ENCODE measurements at regions not wholly inside any gene's neighbourhood (a gene's known extent, or its start where the extent isn't known, plus 50 kb on each side); places are given as distances from the start of the nearest gene placed in this dataset.

- Histone ChIP-seq H3K9me3 (no peaks in the 10 kb centered on the region), H3K4me3 (no peak overlapping the region), H3K36me3 (no peaks in the 10 kb centered on the region), H3K27me3 (no peaks in the 10 kb centered on the region), H3K4me1 (no peaks in the 10 kb centered on the region), H3K27ac (no peak overlapping the region)
- DNase-seq = no peak
- intact Hi-C loops (cut with DNase I; ENCODE audit: low total_unique reads) = no loop called here
- no peak for TF ChIP-seq CTCF (IDR thresholded peaks at IDR 0.05)
Observed at GRCh38 chr18:45201489-45201888, 413.8 kb upstream of the SLC14A2 start.

GRCh38 chr18:45202061-45202460 lies 413.2 kb upstream of the SLC14A2 start:
- H3K36me3 ChIP-seq = no peaks in the 10 kb centered on the region
- DNase-seq = no peak
- intact Hi-C loops (cut with DNase I; ENCODE audit: low total_unique reads) = no loop called here
- H3K9me3 ChIP-seq = no peaks in the 10 kb centered on the region
- no peaks in the 10 kb centered on the region for H3K27me3 ChIP-seq
- H3K4me1 ChIP-seq = no peaks in the 10 kb centered on the region
- no peak overlapping the region for H3K27ac ChIP-seq
- TF ChIP-seq CTCF (IDR thresholded peaks at IDR 0.05) = no peak
- no peak for TF ChIP-seq POLR2A (IDR thresholded peaks at IDR 0.05)
- H3K4me3 ChIP-seq = no peak overlapping the region

GRCh38 chr18:45203677-45204076 lies 411.6 kb upstream of the SLC14A2 start:
- TF ChIP-seq CTCF (IDR thresholded peaks at IDR 0.05) = no peak
- no peak for DNase-seq
- Histone ChIP-seq H3K4me1 (no peaks in the 10 kb centered on the region), H3K27ac (no peak overlapping the region), H3K36me3 (no peaks in the 10 kb centered on the region), H3K27me3 (no peaks in the 10 kb centered on the region), H3K4me3 (no peak overlapping the region), H3K9me3 (no peaks in the 10 kb centered on the region)
- intact Hi-C loops (cut with DNase I; ENCODE audit: low total_unique reads) = no loop called here

- no peak for DNase-seq
- intact Hi-C loops (cut with DNase I; ENCODE audit: low total_unique reads) = no loop called here
- Histone ChIP-seq H3K27ac (no peak overlapping the region), H3K4me1 (no peaks in the 10 kb centered on the region), H3K36me3 (no peaks in the 10 kb centered on the region), H3K27me3 (no peaks in the 10 kb centered on the region), H3K9me3 (no peaks in the 10 kb centered on the region), H3K4me3 (no peak overlapping the region)
- TF ChIP-seq CTCF (IDR thresholded peaks at IDR 0.05) = no peak
- no peak for TF ChIP-seq POLR2A (IDR thresholded peaks at IDR 0.05)
Observed at GRCh38 chr18:45207328-45207727, 407.9 kb upstream of the SLC14A2 start.

- TF ChIP-seq CTCF (IDR thresholded peaks at IDR 0.05) (no peak), POLR2A (IDR thresholded peaks at IDR 0.05) (no peak)
- intact Hi-C loops (cut with DNase I; ENCODE audit: low total_unique reads) = no loop called here
- no peak for DNase-seq
Observed at GRCh38 chr18:45208164-45208563, 407.1 kb upstream of the SLC14A2 start.

More at GRCh38 chr18:45208164-45208563, 407.1 kb upstream of the SLC14A2 start:
- H3K4me1 ChIP-seq = no peaks in the 10 kb centered on the region
- no peaks in the 10 kb centered on the region for H3K27me3 ChIP-seq
- no peaks in the 10 kb centered on the region for H3K36me3 ChIP-seq
- H3K4me3 ChIP-seq = no peak overlapping the region
- no peak overlapping the region for H3K27ac ChIP-seq
- H3K9me3 ChIP-seq = no peaks in the 10 kb centered on the region
